ENCODE measurements at regions not wholly inside any gene's neighbourhood (a gene's known extent, or its start where the extent isn't known, plus 50 kb on each side); places are given as distances from the start of the nearest gene placed in this dataset.
"Not testable (repeated sequence)": the region's sequence is repeated elsewhere in the genome, so short reads cannot be mapped to it uniquely, and the experiment has no call there.

GRCh38 chr3:13228584-13228983, 155.4 kb upstream of the IQSEC1 start:
- no peak overlapping the region for H2AFZ ChIP-seq (ENCODE audit: low read depth, low read length, severe bottlenecking)
- no peaks in the 10 kb centered on the region for H3K9me3 ChIP-seq (ENCODE audit: insufficient read depth, low read length)
- no peak overlapping the region for H3K27ac ChIP-seq (ENCODE audit: low read depth, low read length)
- H3K4me2 ChIP-seq (ENCODE audit: low read depth, low read length, poor library complexity, severe bottlenecking): no peak overlapping the region
- no peaks in the 10 kb centered on the region for H3K36me3 ChIP-seq (ENCODE audit: low read length)
- TF ChIP-seq, protein P1, sequence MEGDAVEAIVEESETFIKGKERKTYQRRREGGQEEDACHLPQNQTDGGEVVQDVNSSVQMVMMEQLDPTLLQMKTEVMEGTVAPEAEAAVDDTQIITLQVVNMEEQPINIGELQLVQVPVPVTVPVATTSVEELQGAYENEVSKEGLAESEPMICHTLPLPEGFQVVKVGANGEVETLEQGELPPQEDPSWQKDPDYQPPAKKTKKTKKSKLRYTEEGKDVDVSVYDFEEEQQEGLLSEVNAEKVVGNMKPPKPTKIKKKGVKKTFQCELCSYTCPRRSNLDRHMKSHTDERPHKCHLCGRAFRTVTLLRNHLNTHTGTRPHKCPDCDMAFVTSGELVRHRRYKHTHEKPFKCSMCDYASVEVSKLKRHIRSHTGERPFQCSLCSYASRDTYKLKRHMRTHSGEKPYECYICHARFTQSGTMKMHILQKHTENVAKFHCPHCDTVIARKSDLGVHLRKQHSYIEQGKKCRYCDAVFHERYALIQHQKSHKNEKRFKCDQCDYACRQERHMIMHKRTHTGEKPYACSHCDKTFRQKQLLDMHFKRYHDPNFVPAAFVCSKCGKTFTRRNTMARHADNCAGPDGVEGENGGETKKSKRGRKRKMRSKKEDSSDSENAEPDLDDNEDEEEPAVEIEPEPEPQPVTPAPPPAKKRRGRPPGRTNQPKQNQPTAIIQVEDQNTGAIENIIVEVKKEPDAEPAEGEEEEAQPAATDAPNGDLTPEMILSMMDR (IDR thresholded peaks at IDR 0.05; ENCODE audit: insufficient read depth, low read length, poor library complexity, severe bottlenecking): no peak
- no peaks in the 10 kb centered on the region for H3K27me3 ChIP-seq (ENCODE audit: low read length)
- H3F3A ChIP-seq (ENCODE audit: insufficient read depth): no peaks in the 10 kb centered on the region
- no peaks in the 10 kb centered on the region for H4K20me1 ChIP-seq (ENCODE audit: low read depth, low read length)
- H3K4me3 ChIP-seq (ENCODE audit: insufficient read depth, low read length, poor library complexity, severe bottlenecking): no peak overlapping the region
- no peaks in the 10 kb centered on the region for H3K79me2 ChIP-seq (ENCODE audit: insufficient read depth, low read length)
- H3K9me2 ChIP-seq (replicated peaks; ENCODE audit: insufficient read depth, low read length): no peaks in the 10 kb centered on the region
- H3K9ac ChIP-seq (ENCODE audit: low read length): no peak overlapping the region

- not testable (repeated sequence) for H3K4me2 ChIP-seq (ENCODE audit: low read depth, low read length, poor library complexity, severe bottlenecking); H3K9me2 ChIP-seq (replicated peaks; ENCODE audit: insufficient read depth, low read length); H3K79me2 ChIP-seq (ENCODE audit: insufficient read depth, low read length); H3K4me3 ChIP-seq (ENCODE audit: insufficient read depth, low read length, poor library complexity, severe bottlenecking); H3K27me3 ChIP-seq (ENCODE audit: low read length); H3F3A ChIP-seq (ENCODE audit: insufficient read depth); H3K9me3 ChIP-seq (ENCODE audit: insufficient read depth, low read length); H3K9ac ChIP-seq (ENCODE audit: low read length); H3K27ac ChIP-seq (ENCODE audit: low read depth, low read length); H4K20me1 ChIP-seq (ENCODE audit: low read depth, low read length); H2AFZ ChIP-seq (ENCODE audit: low read depth, low read length, severe bottlenecking); H3K36me3 ChIP-seq (ENCODE audit: low read length)
Observed at GRCh38 chr3:13228169-13228568, 154.9 kb upstream of the IQSEC1 start.

DNA sequence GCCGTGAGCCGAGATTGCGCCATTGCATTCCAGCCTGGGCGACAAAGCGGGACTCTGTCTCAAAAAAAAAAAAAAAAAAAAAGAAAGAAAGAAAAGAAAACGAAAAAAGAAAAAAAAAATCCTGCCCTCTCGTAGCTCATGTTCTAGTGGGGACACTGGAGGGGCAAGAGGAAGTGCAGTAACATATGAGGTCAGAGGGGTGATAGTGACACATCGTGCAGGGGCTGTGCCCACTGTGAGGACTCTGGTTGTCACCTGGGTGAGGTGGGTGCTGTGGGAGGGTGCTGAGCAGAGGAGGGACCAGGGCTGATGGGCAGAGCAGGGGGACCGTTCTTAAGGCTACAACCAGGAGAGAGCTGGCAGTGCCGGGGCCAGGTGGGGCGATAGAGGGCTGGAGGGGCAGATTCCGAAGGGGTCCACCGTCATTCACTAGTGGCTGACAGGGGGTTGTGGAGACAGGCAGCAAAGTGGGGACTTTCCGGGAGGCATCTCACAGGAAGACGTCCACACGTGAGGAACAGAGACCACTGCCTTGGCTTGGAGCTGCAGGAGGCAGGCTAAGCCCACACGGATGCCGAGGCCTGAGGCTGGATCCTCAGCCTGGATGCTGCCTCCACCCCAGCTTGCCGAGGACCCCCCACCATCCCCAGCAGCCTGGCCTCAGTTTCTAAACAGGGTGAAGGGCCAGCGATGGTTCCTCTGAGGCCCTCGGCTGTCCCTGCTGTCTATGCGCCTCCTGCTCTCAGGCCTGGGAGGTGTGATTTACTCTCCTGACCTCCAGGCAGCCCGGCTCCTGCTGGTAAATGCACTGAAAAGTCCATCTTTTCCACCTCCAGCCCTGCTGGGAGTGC, 154.3 kb upstream of the IQSEC1 start:
- no peaks in the 10 kb centered on the region for H3K79me2 ChIP-seq (ENCODE audit: insufficient read depth, low read length)
- H3K27ac ChIP-seq (ENCODE audit: low read depth, low read length): no peak overlapping the region
- no peaks in the 10 kb centered on the region for H3K9me2 ChIP-seq (replicated peaks; ENCODE audit: insufficient read depth, low read length)
- no peak overlapping the region for H3K4me2 ChIP-seq (ENCODE audit: low read depth, low read length, poor library complexity, severe bottlenecking)
- TF ChIP-seq, protein P1 (IDR thresholded peaks at IDR 0.05; ENCODE audit: insufficient read depth, low read length, poor library complexity, severe bottlenecking): no peak
- TF ChIP-seq EZH2phosphoT487 (conservative IDR thresholded peaks at IDR 0.05; ENCODE audit: low read length): no peak
- H3K36me3 ChIP-seq (ENCODE audit: low read length): no peaks in the 10 kb centered on the region
- no peak overlapping the region for H3K9ac ChIP-seq (ENCODE audit: low read length)
- H3K9me3 ChIP-seq (ENCODE audit: insufficient read depth, low read length): no peaks in the 10 kb centered on the region
- no peaks in the 10 kb centered on the region for H3K27me3 ChIP-seq (ENCODE audit: low read length)
- no peaks in the 10 kb centered on the region for H3F3A ChIP-seq (ENCODE audit: insufficient read depth)
- no peak overlapping the region for H3K4me3 ChIP-seq (ENCODE audit: insufficient read depth, low read length, poor library complexity, severe bottlenecking)
- H2AFZ ChIP-seq (ENCODE audit: low read depth, low read length, severe bottlenecking): no peak overlapping the region
- no peaks in the 10 kb centered on the region for H4K20me1 ChIP-seq (ENCODE audit: low read depth, low read length)

- H3K79me2 ChIP-seq (ENCODE audit: insufficient read depth, low read length): no peaks in the 10 kb centered on the region
- no peak for TF ChIP-seq EZH2phosphoT487 (conservative IDR thresholded peaks at IDR 0.05; ENCODE audit: low read length)
- H3K9me2 ChIP-seq (replicated peaks; ENCODE audit: insufficient read depth, low read length): no peaks in the 10 kb centered on the region
- H2AFZ ChIP-seq (ENCODE audit: low read depth, low read length, severe bottlenecking): no peak overlapping the region
- H3K27ac ChIP-seq (ENCODE audit: low read depth, low read length): no peak overlapping the region
- no peaks in the 10 kb centered on the region for H3F3A ChIP-seq (ENCODE audit: insufficient read depth)
- no peaks in the 10 kb centered on the region for H3K36me3 ChIP-seq (ENCODE audit: low read length)
- H3K4me2 ChIP-seq (ENCODE audit: low read depth, low read length, poor library complexity, severe bottlenecking): no peak overlapping the region
- no peaks in the 10 kb centered on the region for H3K27me3 ChIP-seq (ENCODE audit: low read length)
- H3K9me3 ChIP-seq (ENCODE audit: insufficient read depth, low read length): no peaks in the 10 kb centered on the region
- H3K9ac ChIP-seq (ENCODE audit: low read length): no peak overlapping the region
- no peaks in the 10 kb centered on the region for H4K20me1 ChIP-seq (ENCODE audit: low read depth, low read length)
- no peak overlapping the region for H3K4me3 ChIP-seq (ENCODE audit: insufficient read depth, low read length, poor library complexity, severe bottlenecking)
Observed at GRCh38 chr3:13224967-13225366, 151.7 kb upstream of the IQSEC1 start.

All from SU-DHL-6 (cell line).